Loucy (cell line): ENCODE measurements at regions not wholly inside any gene's neighbourhood (a gene's known extent, or its start where the extent isn't known, plus 50 kb on each side); places are given as distances from the start of the nearest gene placed in this dataset.

Source experiments
- H2AFZ ChIP-seq: fragments of 200-600 bp; sonication (generic); 2 replicates; pipeline ENCODE4 v1.6.0; 2016; ENCODE audit warnings: antibody characterized with exemption, mild to moderate bottlenecking, low read length, moderate library complexity
- H3F3A ChIP-seq: fragments of 200-600 bp; 2 replicates; pipeline ENCODE4 v1.6.0; 2016; ENCODE audit warnings: antibody characterized with exemption, low read depth, mild to moderate bottlenecking
- H3K27me3 ChIP-seq: fragments of 200-600 bp; sonication (generic); 2 replicates; pipeline ENCODE4 v1.6.1; 2014; ENCODE audit warnings: low read length, mild to moderate bottlenecking; ENCODE audit not compliant: insufficient read depth, poor library complexity, severe bottlenecking
- H3K36me3 ChIP-seq: fragments of 200-600 bp; sonication (generic); 2 replicates; pipeline ENCODE4 v1.6.1; 2016; ENCODE audit warnings: low read length; ENCODE audit not compliant: insufficient read depth
- H3K4me1 ChIP-seq: fragments of 200-600 bp; sonication (generic); 2 replicates; pipeline ENCODE4 v1.5.1; 2014; ENCODE audit warnings: low read length, mild to moderate bottlenecking; ENCODE audit not compliant: insufficient read depth, poor library complexity, severe bottlenecking
- H3K4me2 ChIP-seq: fragments of 200-600 bp; sonication (generic); 2 replicates; pipeline ENCODE4 v1.6.0; 2014; ENCODE audit warnings: antibody characterized with exemption, low read length, low read depth, mild to moderate bottlenecking; ENCODE audit not compliant: poor library complexity, severe bottlenecking
- H3K4me3 ChIP-seq: fragments of 200-600 bp; sonication (generic); 2 replicates; pipeline ENCODE4 v1.5.1; 2014; ENCODE audit warnings: low read length, mild to moderate bottlenecking, mixed read lengths; ENCODE audit not compliant: poor library complexity, severe bottlenecking
- H3K79me2 ChIP-seq: fragments of 200-600 bp; sonication (generic); 2 replicates; pipeline ENCODE4 v1.6.1; 2014; ENCODE audit warnings: low read length; ENCODE audit not compliant: insufficient read depth
- H3K9ac ChIP-seq: fragments of 200-600 bp; sonication (generic); 2 replicates; pipeline ENCODE4 v1.6.0; 2014; ENCODE audit warnings: mild to moderate bottlenecking, low read depth, low read length, moderate library complexity; ENCODE audit not compliant: poor library complexity, severe bottlenecking
- H3K9me2 ChIP-seq: fragments of 200-600 bp; sonication (generic); replicated peaks from 2 replicates; pipeline ENCODE4 v1.6.1; 2016; ENCODE audit warnings: low read depth, low read length, mixed read lengths
- H3K9me3 ChIP-seq: fragments of 200-600 bp; sonication (generic); 2 replicates; pipeline ENCODE4 v1.6.1; 2014; ENCODE audit warnings: mild to moderate bottlenecking, antibody characterized with exemption, low read length, low read depth; ENCODE audit not compliant: insufficient read depth
- H4K20me1 ChIP-seq: fragments of 200-600 bp; sonication (generic); 2 replicates; pipeline ENCODE4 v1.6.0; 2014; ENCODE audit warnings: antibody characterized with exemption, low read length, mild to moderate bottlenecking; ENCODE audit not compliant: insufficient read depth, poor library complexity, severe bottlenecking
- EZH2phosphoT487 ChIP-seq: fragments of 200-600 bp; IDR thresholded peaks from 2 replicates; pipeline ENCODE4 v1.6.1; 2018; ENCODE audit warnings: antibody characterized with exemption, mild to moderate bottlenecking, moderate library complexity, borderline replicate concordance
- TF ChIP-seq, protein P1 (sequence below): fragments of 200-600 bp; sonication (generic); conservative IDR thresholded peaks from 2 replicates; pipeline ENCODE4 v1.5.1; 2014; ENCODE audit warnings: mild to moderate bottlenecking, antibody characterized with exemption, low read length

DNA sequence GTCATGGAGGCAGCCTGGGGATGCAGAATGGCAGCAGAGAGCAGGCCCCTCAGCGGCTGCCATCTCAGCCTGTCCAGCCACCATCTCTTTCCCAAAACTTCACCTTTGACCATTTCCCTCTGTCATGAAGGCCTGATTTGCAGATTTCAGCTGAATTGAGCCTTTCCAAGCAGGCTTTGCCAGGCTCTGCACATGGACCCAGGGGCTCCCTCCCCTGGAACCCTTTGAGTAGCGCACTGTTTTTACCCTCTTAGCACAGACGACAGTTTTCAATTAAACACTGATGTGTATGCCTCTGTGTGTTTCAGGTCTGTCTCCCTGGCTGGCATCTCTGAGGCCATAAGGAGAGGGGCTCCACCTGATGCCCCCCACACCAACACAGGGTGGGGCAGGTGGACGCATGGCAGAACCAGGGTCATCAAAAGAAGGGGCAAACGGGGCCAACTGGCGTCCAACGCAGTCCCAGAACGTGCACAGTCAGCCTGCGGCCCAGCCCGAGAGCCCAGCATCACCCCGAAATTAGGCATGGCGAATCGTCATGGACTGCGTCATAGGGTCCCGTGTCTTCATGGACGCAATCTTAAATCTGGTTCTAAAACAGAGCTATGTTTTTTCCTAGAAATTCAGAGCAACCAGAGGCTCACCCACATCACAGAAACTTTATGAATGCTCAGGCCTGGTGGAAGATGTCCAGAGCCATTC is 185.0 kb upstream of the TCERG1L start:
- Histone ChIP-seq H3K9ac (no peak overlapping the region), H3K4me1 (no peaks in the 10 kb centered on the region), H3F3A (no peaks in the 10 kb centered on the region), H3K9me2 (no peaks in the 10 kb centered on the region), H3K4me2 (no peak overlapping the region), H3K27me3 (no peaks in the 10 kb centered on the region), H3K4me3 (no peak overlapping the region), H3K9me3 (peaks cover 6% of the 10 kb centered on the region; the same call in 1 of the 2 replicates), H3K36me3 (no peaks in the 10 kb centered on the region), H4K20me1 (no peaks in the 10 kb centered on the region), H3K79me2 (no peaks in the 10 kb centered on the region), H2AFZ (no peak overlapping the region)
- TF ChIP-seq, protein P1, sequence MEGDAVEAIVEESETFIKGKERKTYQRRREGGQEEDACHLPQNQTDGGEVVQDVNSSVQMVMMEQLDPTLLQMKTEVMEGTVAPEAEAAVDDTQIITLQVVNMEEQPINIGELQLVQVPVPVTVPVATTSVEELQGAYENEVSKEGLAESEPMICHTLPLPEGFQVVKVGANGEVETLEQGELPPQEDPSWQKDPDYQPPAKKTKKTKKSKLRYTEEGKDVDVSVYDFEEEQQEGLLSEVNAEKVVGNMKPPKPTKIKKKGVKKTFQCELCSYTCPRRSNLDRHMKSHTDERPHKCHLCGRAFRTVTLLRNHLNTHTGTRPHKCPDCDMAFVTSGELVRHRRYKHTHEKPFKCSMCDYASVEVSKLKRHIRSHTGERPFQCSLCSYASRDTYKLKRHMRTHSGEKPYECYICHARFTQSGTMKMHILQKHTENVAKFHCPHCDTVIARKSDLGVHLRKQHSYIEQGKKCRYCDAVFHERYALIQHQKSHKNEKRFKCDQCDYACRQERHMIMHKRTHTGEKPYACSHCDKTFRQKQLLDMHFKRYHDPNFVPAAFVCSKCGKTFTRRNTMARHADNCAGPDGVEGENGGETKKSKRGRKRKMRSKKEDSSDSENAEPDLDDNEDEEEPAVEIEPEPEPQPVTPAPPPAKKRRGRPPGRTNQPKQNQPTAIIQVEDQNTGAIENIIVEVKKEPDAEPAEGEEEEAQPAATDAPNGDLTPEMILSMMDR: no peak
- no peak for TF ChIP-seq EZH2phosphoT487

DNA sequence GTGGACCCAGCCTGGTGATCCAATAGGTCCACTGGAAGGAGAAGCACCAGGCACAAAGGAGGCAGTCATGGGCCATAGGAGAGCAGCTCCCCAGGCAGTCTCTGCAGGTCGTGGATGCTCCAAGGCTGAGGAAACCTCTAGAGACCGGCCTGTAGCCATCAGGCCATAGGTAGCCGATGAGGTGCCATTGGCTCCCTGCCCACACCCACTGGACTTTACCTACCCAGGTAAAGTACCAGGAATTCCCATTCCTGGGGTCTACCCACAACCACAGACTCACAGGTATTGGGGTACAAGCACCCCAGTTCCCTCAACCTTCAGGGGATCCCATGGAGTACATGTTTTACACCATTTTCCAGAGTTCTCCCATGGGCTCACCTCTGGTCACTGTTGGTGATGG is 188.0 kb upstream of the TCERG1L start:
- H3K4me2 ChIP-seq: no peak overlapping the region
- H2AFZ ChIP-seq: no peak overlapping the region
- no peaks in the 10 kb centered on the region for H3K79me2 ChIP-seq
- H4K20me1 ChIP-seq: no peaks in the 10 kb centered on the region
- H3K9ac ChIP-seq: no peak overlapping the region
- TF ChIP-seq, protein P1: no peak
- no peak for TF ChIP-seq EZH2phosphoT487
- peaks cover 13% of the 10 kb centered on the region; the same call in 1 of the 2 replicates for H3K9me3 ChIP-seq
- H3K4me1 ChIP-seq: no peaks in the 10 kb centered on the region
- H3K36me3 ChIP-seq: no peaks in the 10 kb centered on the region
- no peak overlapping the region for H3K4me3 ChIP-seq
- H3F3A ChIP-seq: no peaks in the 10 kb centered on the region
- H3K9me2 ChIP-seq: no peaks in the 10 kb centered on the region
- H3K27me3 ChIP-seq: no peaks in the 10 kb centered on the region

DNA sequence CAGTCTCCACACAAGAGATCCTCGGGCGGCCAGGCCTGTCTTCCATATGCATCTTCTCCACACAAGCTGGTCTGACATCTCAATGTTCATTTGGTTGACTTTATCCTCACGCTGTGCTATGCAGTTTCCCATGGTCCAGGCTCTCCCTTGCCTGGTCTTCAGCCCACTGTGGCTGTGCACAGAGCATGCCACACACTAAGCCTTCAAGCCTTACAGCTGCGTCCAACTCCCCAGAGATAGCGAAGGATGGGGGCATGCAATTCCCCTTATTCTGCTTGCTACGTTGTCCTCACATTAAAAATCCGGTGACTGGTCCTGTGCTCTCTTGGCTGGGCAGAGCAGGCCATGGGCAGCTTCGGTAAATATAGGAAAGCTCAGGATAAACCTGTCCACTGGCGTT is 188.7 kb upstream of the TCERG1L start:
- H2AFZ ChIP-seq: no peak overlapping the region
- H3K79me2 ChIP-seq: no peaks in the 10 kb centered on the region
- no peaks in the 10 kb centered on the region for H3K4me1 ChIP-seq
- TF ChIP-seq, protein P1: no peak
- TF ChIP-seq EZH2phosphoT487: no peak
- no peaks in the 10 kb centered on the region for H4K20me1 ChIP-seq
- no peak overlapping the region for H3K4me2 ChIP-seq
- no peaks in the 10 kb centered on the region for H3K9me2 ChIP-seq
- H3K4me3 ChIP-seq: no peak overlapping the region
- H3F3A ChIP-seq: no peaks in the 10 kb centered on the region
- no peaks in the 10 kb centered on the region for H3K27me3 ChIP-seq
- H3K9ac ChIP-seq: no peak overlapping the region
- peaks cover 9% of the 10 kb centered on the region; the same call in 1 of the 2 replicates for H3K9me3 ChIP-seq
- H3K36me3 ChIP-seq: no peaks in the 10 kb centered on the region
